ENCODE measurements at regions not wholly inside any gene's neighbourhood (a gene's known extent, or its start where the extent isn't known, plus 50 kb on each side); places are given as distances from the start of the nearest gene placed in this dataset.
A peak's percentile ranks its signal among the peaks of the same experiment; 100 is the strongest.
"Not testable (repeated sequence)": the region's sequence is repeated elsewhere in the genome, so short reads cannot be mapped to it uniquely, and the experiment has no call there.

DNA sequence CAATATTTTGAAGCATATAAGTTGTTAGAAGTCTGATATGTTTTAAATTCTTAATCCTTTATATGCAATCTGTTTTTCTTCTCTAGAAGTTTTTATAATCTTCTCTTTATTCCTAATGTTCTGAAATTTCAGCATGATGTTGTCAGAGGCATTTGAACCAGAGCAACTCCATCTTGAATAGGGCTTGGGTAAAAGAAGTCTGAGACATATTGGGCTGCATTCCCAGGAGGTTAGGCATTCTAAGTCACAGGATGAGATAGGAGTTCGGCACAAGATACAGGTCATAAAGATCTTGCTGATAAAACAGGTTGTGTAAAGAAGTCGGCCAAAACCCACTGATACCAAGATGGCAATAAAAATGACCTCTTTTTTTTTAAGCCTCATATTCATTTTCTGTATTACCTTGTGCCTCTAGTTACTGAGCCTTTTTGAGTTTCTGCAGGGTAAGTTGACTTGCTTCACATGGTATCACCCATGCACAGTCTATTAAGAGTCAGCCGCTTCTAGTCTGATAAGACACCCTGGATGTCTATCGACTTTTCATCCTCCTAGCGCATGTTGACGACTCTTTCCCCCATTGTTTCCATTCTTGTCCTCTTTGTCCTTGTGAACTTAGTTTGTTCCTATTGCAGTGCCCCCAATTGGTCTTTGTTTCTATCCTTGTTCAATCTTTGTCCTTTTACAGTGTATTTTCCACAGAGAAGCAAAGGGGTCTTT is 80.8 kb upstream of the RNU6-1 start:
- no peak for DNase-seq (ENCODE audit: low spot score)

DNA sequence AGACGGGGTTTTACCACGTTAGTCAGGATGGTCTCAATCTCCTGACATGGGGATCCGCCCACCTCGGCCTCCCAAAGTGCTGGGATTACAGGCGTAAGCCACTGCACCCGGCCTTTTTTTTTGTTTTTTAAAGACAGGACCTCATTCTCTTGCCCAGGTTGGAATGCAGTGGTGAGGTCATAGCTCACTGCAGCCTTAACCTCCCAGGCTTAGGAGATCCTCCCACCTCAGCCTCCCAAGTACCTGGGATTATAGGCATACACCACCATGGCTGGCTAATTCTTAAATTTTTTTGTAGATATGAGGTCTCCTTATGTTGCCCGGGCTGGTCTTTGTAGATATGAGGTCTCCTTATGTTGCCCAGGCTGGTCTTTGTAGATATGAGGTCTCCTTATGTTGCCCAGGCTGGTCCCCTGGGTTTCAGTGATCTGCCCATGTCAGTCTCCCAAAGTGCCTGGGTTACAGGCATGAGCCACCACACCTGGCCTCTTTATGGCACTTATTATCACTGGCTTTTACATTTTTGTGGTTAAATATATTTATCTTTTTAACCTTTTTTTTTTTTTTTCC is 82.3 kb upstream of the RNU6-1 start:
- DNase-seq (ENCODE audit: low spot score), result no peak

DNA sequence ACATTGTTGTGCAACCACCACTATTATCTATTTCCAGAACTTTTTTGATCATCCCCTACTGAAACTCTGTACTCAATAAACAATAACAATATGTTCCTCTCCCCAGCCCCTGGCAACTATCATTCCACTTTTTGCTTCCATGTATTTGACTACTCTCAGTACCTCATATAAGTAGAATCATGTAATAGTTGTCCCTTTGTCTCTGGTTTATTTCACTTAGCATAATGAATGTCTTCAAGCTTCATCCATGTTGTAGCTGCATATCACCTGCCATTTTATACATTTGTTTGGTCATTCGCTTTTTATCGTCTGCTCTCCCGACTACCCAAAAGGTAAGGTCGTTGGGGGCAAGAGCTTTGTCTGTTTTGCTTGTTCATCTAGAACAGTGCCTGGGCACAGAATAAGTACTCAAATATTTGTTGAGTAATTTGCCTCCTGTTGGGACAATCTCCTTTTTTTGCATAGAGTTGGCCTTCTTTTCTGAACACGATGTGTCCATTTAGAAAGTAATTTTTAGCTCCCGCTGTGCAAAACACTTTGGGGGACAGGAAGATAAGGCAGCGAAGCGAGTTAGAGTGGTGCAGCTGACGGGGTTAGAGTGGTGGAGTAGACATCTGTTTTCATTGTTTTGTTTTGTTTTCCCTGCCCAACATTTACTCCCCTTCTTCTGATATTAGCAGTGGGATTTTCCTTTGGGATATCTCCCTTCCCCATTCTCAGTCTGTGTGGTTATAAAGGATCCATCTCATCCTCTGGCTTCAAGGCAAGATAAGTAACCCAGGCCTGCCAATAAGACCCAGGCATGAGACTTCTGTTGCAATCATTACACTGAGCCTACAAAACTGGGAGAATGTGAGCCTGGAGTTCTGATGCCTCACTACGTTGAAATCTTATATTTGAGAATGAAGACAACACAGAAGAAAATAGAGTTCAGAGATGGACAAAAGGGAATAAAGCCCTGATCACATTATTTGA is 83.4 kb upstream of the RNU6-1 start:
- no peak for DNase-seq (ENCODE audit: low spot score)

DNA sequence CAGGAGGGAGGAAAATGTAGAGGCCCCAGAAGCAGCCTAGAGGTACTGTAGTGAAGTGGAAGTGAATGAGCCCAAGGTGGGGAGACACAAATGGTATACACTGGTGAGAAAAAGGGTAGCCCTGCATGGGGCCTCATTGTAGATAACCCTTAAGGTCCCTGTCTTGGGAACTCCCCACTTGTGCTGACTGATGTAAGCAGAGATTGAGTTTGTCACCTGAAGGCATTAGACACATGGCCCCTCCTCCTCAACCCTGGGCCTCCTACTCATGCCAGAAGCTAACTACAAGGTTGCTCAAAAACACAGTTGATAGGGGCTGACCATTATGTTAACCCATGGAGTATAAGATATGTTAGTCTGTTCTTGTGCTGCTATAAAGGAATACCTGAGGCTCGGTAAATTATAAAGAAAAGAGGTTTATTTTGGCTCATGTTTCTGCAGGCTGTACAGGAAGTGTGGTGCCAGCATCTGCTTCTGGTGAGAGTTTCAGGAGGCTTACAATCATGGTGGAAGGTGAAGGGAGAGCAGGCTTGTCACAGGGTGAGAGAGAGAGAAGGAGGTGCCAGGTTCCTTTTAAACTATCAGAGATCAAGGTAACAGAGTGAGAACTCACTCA is 84.6 kb upstream of the RNU6-1 start:
- no peak for DNase-seq (ENCODE audit: low spot score)

DNA sequence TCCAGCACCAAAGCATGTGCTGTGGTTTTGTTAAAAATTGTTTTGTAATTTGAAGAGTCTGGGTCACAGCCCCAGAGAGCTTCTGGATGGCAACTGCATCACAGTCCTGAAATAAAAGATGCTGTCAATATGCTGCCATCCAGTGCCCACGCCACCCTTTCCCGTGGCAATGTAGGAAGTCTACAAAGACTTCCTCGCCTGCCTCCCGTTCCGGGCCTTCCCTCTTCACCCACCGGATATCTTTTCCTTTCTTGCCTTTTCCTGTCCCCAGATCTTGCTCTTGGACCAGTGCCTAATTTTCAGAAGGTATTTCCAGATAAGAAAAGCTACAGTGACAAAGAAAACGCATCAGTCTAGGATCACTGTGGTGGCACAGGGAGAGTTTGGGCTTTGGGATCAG is 85.3 kb upstream of the RNU6-1 start:
- no peak for DNase-seq (ENCODE audit: low spot score)

DNA sequence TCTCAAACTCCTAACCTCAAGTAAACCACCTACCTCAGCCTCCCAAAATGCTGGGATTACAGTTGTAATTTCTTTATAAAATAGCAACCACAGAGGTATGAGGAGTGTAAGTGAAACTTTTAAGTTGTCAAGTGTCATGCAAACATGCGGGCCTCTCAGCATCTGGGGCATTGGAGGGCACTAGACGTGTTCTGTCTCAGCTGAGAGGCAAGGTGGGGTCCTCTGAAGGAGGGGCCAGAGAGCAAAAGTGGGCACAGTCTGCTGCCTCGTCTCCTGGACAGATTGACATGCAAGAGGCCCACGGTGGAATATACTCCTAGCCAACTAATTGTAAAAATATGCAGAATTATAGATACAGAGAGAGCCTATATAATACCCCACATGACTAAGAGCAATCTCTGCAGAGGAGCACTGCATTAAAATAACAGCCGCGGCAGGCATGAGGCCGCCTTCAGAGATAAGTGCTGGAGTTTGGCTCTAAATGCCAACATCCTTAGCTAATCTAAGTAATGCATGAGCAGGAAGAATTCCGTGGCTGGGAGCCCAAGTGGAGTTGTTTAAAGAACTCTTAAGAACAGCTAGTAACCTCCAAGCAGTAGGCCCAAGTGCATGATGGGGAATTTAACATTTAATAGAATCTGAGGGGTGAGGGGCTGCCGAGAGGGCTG is 87.8 kb upstream of the RNU6-1 start:
- no peak for DNase-seq (ENCODE audit: low spot score)

DNA sequence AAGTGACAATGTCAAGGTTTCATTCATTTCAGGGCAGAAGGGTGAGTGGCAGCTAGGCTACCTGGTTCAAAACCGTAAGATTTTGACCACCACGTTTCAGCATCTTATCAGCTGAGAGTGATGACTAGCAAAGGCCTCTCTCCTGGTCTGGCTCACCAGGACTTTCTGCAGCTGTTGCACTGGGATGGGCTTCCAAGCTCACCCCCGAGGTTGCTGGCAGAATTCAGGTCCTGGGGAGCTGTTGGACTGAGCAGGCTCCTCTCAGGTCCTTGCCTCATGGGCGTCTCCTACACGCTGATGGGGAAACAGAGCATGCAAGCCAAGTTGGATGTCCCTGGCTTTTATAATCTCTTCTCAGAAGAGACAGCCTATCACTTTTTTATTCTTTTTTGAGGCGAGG is 88.8 kb upstream of the RNU6-1 start:
- no peak for DNase-seq (ENCODE audit: low spot score)

DNA sequence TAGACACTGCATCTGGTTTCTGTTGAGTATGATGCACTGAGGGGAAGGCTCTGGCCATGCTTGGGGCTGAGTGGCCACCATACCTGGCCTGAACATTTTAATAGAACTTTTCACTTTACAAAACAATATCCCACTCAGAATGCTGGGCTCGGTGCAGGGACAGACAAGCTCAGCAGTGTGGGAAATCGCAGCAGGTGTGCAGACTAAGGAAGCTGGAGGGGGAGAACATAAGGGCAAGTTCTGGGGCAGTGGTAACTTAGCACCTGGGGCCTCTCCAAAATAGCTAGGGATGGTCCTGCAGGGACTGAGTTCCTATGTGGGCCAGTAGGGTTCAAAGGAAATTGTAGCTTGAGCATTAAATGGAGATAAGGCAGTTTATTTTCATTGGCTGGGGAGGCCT is 90.9 kb upstream of the RNU6-1 start:
- no peak for DNase-seq (ENCODE audit: low spot score)

DNA sequence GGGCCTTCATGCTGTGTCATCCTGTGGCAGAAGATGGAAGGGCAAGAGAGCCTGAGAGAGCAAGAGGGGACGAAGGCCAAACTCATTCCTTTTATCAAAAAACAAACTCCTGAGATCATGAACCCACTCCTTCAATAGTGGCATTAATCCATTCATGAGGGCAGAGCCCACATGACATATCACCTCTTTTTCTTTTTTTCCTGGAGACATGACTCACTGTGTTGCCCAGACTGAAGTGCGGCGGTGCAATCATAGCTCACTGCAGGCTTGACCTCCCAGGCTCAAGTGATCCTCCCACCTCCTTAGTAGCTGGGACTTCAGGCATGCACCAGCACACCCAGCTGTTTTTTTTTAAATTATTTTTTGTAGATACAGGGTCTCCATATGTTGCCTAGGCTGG is 92.0 kb upstream of the RNU6-1 start:
- DNase-seq (ENCODE audit: low spot score), result no peak

DNA sequence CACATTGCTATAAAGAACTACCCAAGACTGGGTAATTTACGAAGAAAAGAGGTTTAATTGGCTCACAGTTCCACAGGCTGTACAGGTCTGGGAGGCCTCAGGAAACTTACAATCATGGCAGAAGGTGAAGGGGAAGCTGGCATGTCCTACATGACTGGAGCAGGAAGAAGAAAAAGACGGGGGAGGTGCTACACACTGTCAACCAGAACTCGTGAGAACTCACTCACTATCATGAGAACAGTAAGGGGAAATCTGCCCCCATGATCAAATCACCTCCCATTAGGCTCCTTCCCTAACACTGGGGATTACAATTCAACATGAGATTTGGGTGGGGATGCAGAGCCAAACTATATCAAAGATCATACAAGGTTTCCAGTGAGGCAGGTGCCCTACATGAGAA is 94.3 kb upstream of the RNU6-1 start:
- not testable (repeated sequence) for DNase-seq (ENCODE audit: low spot score)

DNA sequence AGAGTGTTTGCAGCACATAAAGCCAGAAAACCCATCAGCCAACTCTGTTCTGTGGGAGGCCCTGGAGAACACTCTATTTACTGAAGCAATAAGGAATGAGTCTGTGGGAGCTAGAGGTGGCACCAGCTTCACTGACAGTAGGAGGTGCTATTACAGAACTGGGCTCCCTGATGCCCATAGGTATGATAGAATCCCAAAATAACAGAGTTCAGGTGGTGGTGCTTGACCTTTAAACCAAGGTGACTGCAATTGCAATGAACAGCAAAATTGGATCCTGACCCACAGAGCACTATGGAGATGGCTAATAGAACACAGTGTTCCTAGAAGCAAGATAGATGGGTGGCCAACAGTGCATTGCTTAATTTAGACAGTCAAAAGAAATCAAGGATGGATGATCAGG is 95.4 kb upstream of the RNU6-1 start:
- DNase-seq (ENCODE audit: low spot score), result no peak

DNA sequence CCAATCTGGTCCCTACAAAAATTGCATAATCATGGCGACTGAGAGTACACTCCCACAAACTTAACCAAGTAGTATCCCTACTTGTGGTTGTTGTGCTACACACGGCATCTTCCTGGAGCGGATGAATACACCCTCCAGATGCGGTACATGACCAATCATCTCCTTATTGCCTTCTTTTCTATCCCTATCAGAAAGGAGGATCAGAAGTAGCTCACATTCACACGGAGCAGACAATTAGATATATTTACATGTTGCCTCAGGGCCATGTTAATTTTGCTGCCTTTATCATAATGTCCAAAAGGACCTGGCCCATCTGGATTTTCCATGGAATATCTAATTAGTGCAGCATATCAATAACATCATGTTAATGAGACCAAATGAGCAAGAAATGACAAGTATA is 96.4 kb upstream of the RNU6-1 start:
- no peak for DNase-seq (ENCODE audit: low spot score)

DNA sequence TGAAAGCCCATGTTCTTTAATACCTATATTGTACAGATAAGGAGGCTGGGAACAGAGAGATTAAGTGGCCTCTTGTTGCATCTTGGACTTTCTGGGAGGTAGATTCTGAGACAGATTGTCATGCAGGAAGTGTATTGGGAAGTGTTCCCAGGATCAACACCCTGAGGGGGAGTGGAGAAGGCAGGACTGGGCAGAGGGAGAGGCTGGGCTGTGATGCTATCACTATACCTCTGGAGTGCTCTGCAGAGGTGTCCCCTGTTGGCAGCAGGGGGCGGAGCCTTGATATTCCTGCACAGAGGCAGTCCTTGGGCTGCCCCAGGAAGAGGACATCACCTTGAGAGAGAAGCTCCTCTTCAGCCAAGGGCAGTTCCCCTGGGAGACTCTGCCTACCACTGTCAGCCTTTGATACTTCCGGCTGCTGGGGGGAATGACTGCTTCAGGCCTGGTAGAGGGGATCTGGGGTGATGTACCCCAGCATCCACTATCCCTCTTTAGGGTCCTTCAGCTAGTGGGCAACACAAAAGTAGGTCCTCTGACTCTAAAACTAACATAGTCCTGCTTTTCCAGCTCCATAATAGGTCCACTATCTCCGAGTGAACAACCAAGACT is 97.4 kb upstream of the RNU6-1 start:
- no peak for DNase-seq (ENCODE audit: low spot score)

DNA sequence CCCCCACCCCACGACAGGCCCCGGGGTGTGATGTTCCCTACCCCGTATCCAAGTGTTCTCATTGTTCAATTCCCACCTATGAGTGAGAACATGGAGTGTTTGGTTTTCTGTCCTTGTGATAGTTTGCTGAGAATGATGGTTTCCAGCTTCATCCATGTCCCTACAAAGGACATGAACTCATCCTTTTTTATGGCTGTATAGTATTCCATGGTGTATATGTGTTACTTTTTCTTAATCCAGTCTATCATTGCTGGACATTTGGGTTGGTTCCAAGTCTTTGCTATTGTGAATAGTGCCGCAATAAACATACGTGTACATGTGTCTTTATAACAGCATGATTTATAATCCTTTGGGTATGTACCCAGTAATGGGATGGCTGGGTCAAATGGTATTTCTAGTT is 99.3 kb upstream of the RNU6-1 start:
- DNase-seq (ENCODE audit: low spot score), result not testable (repeated sequence)

DNA sequence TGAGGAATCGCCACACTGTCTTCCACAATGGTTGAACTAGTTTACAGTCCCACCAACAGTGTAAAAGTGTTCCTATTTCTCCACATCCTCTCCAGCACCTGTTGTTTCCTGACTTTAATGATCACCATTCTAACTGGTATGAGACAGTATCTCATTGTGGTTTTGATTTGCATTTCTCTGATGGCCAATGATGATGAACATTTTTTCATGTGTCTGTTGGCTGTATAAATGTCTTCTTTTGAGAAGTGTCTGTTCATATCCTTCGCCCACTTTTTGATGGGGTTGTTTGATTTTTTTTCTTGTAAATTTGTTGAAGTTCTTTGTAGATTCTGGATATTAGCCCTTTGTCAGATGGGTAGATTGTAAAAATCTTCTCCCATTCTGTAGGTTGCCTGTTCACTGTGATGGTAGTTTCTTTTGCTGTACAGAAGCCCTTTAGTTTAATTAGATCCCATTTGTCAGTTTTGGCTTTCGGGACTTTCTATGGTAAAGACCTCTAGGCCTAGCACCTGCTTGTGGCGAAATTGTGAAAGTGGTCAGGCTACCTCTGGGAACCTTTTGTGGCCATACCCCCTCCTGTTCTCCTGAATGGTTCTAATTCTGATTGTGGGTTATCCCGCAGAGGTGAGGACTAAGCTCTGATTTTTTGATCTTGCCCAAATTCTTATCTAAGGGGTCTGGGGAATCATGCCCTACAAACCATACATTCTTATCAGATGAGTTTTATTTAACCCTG is 99.9 kb upstream of the RNU6-1 start:
- not testable (repeated sequence) for DNase-seq (ENCODE audit: low spot score)

DNA sequence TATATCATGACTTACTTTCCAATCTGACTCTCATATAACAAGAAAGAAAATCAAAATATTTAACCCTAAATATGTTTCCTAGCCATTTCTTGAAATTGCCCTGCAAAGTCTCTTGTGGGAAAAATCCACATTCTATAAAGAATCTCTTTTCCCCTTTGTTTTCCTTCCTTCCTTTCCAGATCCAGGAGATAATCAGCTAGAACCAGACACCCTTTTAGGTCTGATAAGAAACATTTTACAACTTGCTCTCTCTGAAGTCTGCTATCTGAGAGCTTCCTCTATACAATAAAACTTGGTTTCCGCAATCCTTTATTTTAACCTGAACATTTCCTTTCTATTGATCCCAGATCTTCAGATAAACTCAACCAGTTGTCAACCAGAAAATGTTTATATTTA is 100.5 kb upstream of the RNU6-1 start:
- no peak for DNase-seq (ENCODE audit: low spot score)

DNA sequence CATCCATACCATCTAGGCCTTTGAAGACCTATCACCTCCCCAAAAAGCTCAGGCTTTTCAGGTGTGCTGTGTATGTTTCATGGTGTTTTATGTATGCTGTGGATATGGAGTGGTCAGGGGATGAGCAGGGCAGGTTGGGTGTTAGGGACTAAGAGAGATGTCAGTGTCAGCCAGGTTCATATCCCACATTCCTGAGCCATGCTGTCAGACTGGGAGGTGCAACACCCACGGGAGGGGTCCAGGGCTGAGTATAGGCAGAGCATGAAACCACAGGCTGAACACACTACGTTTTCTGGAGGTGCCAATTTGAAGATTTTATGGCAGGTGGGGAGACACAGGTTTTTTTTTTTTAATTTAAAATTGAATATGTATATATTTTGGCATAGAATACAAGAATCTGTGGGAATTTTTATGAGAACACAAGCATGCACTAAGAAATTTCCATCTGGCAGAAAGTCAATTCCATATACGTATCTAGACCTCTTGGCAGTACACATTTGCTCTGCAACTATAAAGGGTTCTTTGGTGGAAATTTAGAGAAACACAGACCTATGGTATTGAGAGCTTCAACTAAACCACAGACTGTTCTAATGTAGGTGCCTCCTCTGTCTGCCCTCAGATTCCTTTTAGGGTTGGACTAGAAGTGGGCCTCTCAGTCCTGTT is 101.9 kb upstream of the RNU6-1 start:
- DNase-seq (ENCODE audit: low spot score), result peak; percentile 36

DNA sequence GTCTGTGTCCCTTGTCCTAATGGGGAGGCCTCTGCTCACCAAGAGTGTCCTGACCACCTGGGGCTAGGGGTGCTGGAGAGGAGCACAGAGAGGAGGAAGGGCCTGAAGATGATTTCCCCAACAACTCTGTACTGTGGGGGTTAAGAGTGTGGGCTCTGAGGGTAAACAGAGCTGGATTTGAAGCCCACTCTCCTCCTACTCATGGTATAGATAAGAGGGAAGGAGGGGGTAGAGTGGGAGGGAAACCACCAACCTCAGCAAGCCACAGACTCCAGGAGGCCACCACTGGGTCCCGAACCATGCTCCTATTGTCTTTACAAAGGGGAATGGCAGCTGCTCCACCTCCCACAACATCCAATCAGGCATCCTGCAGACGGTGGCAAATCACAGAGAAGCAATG is 103.6 kb upstream of the RNU6-1 start:
- DNase-seq (ENCODE audit: low spot score), result no peak

DNA sequence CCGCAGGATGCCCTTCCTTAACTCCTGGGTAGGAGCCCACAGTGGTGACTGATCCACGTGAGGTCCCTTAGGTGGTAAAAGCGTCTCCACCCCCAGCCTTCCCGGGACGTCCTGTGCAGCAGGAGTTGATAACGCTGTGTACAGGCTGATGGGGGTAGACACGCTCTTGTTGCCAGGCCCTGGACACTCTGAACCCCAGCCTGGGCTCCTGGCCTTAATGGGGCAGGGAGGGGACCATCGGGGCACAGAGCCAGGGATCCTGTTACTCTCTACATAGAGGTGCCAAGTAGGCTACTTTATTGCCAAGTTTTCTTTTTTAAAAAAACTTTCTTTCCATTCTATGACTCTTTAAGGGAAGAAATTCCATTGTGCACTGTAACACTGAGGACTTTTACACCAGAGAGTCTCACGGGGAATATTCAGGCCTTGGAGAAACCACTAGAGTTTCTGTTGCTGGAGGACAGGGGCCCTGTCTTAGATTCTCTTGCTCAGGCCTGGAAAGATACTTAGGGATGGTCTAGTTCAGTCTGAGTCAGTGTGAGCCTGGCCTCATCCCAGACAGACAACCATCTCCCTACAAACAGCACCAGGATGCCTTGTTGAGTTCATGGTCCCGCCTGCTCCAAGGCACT is 104.3 kb upstream of the RNU6-1 start:
- no peak for DNase-seq (ENCODE audit: low spot score)

DNA sequence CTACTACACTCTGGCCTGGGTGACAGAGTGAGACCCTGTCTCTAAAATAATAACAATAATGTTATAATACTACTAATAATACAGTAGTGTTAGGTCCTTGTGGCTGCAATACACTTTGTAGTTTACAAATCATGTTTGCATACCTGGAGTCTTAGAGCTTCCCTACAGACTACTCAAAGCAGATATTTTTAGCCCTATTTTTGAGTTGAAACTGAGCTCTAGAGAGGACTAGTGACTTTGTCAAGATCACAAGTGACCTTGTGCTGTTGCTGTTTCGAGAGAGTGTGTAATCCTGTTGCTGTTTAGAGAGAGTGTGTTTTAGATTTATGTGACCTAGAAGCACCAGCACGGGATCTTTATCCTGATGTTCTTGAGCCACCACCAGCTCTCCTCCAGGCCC is 105.3 kb upstream of the RNU6-1 start:
- no peak for DNase-seq (ENCODE audit: low spot score)
